Smooth muscle cell (in vitro differentiated cells): ENCODE measurements at regions not wholly inside any gene's neighbourhood (a gene's known extent, or its start where the extent isn't known, plus 50 kb on each side); places are given as distances from the start of the nearest gene placed in this dataset.

Source experiments
- DNase-seq: peaks from one replicate; lab custom pipeline; 2025; ENCODE audit not compliant: unreplicated experiment; lab: John Stamatoyannopoulos, UW
- H2AFZ ChIP-seq: fragments of 200-600 bp; sonication (generic); 2 replicates; pipeline ENCODE4 v1.6.0; 2016; ENCODE audit warnings: antibody characterized with exemption, low read depth, mild to moderate bottlenecking
- H3F3A ChIP-seq: fragments of 200-600 bp; sonication (generic); 2 replicates; pipeline ENCODE4 v1.6.0; 2017; ENCODE audit warnings: antibody characterized with exemption, low read depth
- H3K27ac ChIP-seq: fragments of 200-600 bp; sonication (generic); 2 replicates; pipeline ENCODE4 v1.5.1; 2016; ENCODE audit warnings: low read depth, mild to moderate bottlenecking
- H3K27me3 ChIP-seq: fragments of 200-600 bp; sonication (generic); 2 replicates; pipeline ENCODE4 v1.6.1; 2016; ENCODE audit warnings: low read depth, mild to moderate bottlenecking
- H3K36me3 ChIP-seq: fragments of 200-600 bp; sonication (generic); 2 replicates; pipeline ENCODE4 v1.5.1; 2016; ENCODE audit warnings: low read depth
- H3K4me1 ChIP-seq: fragments of 200-600 bp; sonication (generic); 2 replicates; pipeline ENCODE4 v1.5.1; 2016; ENCODE audit warnings: low read depth
- H3K4me2 ChIP-seq: fragments of 200-600 bp; sonication (generic); 2 replicates; pipeline ENCODE4 v1.6.0; 2016; ENCODE audit warnings: mild to moderate bottlenecking
- H3K4me3 ChIP-seq: fragments of 200-600 bp; sonication (generic); 2 replicates; pipeline ENCODE4 v1.5.1; 2016; ENCODE audit warnings: mild to moderate bottlenecking
- H3K79me2 ChIP-seq: fragments of 200-600 bp; sonication (generic); 2 replicates; pipeline ENCODE4 v1.6.0; 2016; ENCODE audit warnings: low read depth, mild to moderate bottlenecking
- H3K9ac ChIP-seq: fragments of 200-600 bp; sonication (generic); 2 replicates; pipeline ENCODE4 v1.6.0; 2016; ENCODE audit warnings: low read depth
- H3K9me3 ChIP-seq: fragments of 200-600 bp; sonication (generic); replicated peaks from 2 replicates; pipeline ENCODE4 v1.5.1; 2016; ENCODE audit warnings: low read depth
- H4K20me1 ChIP-seq: fragments of 200-600 bp; sonication (generic); 2 replicates; pipeline ENCODE4 v1.6.0; 2016; ENCODE audit warnings: low read depth
- WGBS: methylation state at CpG from one replicate; pipeline ENCODE4 v1.1.7; 2016; ENCODE audit warnings: low lambda C conversion rate; 5-methylcytosine and 5-hydroxymethylcytosine counted together
- TF ChIP-seq, protein P1 (sequence below): fragments of 200-600 bp; sonication (generic); IDR thresholded peaks from 2 replicates; pipeline ENCODE4 v1.5.1; 2017; ENCODE audit warnings: borderline replicate concordance, mild to moderate bottlenecking, antibody characterized with exemption; ENCODE audit not compliant: insufficient read depth, poor library complexity, severe bottlenecking

DNA sequence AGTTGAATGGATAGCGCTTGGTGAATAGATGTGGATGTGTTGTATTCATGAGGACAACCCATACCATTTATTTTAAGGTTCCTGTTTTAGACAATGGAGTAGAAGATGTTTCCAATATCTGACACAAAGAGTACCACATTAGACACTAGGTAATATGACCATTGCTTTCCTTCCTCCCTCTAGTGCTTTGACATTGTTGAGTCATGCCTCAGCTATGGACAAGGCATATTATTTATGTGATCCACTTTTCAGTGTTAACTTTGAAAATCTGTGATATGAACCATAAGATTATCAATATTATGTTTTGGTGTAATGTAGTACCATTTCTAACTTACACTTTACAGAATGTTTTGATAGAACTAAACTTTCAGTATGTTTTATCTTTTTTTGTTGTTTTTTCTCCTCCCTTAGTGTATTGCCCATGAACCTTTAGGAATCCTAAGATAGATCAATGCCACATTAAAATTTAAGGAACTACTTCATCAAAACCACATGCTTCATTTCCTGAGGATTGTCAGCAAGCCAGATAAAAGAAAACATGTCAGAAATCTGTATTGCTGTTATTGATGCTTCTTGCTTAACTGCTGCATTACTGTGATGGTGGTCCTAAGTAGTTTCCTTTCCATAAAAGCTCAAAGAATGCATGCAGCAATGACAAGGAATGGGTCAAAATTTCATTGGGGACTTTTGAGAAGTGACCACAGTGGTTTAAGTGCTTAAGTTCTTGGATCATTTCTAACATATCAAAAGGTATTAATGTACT is 105.0 kb downstream of the PCDH7 start:
- WGBS: 100% methylated on average over 1 of the region's 1 CpG
- Histone ChIP-seq H3K79me2 (peaks cover 8% of the 10 kb centered on the region), H3K4me2 (no peak overlapping the region), H4K20me1 (no peaks in the 10 kb centered on the region), H3K27me3 (no peaks in the 10 kb centered on the region), H3K4me1 (peaks cover 16% of the 10 kb centered on the region), H2AFZ (no peak overlapping the region), H3F3A (peaks cover 6% of the 10 kb centered on the region), H3K9me3 (no peaks in the 10 kb centered on the region), H3K27ac (no peak overlapping the region), H3K9ac (no peak overlapping the region), H3K36me3 (no peaks in the 10 kb centered on the region), H3K4me3 (no peak overlapping the region)
- DNase-seq: no peak
- TF ChIP-seq, protein P1, sequence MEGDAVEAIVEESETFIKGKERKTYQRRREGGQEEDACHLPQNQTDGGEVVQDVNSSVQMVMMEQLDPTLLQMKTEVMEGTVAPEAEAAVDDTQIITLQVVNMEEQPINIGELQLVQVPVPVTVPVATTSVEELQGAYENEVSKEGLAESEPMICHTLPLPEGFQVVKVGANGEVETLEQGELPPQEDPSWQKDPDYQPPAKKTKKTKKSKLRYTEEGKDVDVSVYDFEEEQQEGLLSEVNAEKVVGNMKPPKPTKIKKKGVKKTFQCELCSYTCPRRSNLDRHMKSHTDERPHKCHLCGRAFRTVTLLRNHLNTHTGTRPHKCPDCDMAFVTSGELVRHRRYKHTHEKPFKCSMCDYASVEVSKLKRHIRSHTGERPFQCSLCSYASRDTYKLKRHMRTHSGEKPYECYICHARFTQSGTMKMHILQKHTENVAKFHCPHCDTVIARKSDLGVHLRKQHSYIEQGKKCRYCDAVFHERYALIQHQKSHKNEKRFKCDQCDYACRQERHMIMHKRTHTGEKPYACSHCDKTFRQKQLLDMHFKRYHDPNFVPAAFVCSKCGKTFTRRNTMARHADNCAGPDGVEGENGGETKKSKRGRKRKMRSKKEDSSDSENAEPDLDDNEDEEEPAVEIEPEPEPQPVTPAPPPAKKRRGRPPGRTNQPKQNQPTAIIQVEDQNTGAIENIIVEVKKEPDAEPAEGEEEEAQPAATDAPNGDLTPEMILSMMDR: no peak

DNA sequence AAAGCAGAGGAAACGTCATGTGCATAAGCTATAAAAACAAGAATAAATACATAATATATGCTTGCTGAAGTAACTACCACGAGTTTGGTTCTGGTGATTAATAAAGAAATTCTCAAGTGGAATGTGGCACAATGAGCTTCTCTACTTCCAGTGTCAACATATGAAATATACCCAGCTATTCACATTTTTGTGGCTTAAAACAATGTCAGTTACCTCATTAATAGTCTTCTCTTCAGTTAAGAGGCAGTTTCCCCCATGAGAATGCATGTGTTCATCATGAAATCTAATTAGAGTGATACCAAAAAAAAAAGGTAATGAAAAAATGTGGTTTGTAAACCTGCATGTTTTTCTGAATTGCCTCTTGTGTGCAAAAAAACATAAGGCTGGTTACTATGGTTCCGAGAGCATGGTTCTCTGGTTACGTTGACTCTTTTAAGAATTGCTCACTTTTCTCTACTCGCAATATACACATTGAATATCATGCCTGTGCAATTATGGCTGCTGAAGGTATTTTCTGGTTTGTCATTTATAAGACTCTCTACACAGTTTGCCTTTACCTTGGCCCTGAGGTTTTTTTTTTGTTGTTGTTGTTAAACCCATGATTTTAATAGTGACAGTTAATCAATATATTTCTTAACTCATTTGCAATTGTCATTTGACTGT is 108.2 kb downstream of the PCDH7 start:
- Histone ChIP-seq H3K4me2 (peak overlapping the region; percentile 4), H3K27ac (peak overlapping the region; percentile 41), H3K9ac (peak overlapping the region; percentile 8), H3K4me1 (no peaks in the 10 kb centered on the region), H3F3A (no peaks in the 10 kb centered on the region), H3K27me3 (no peaks in the 10 kb centered on the region), H2AFZ (no peak overlapping the region), H3K36me3 (no peaks in the 10 kb centered on the region), H4K20me1 (no peaks in the 10 kb centered on the region), H3K9me3 (no peaks in the 10 kb centered on the region), H3K79me2 (peaks cover 20% of the 10 kb centered on the region), H3K4me3 (no peak overlapping the region)
- DNase-seq: no peak
- 73% methylated on average over 5 of the region's 5 CpGs for WGBS
- TF ChIP-seq, protein P1: no peak

DNA sequence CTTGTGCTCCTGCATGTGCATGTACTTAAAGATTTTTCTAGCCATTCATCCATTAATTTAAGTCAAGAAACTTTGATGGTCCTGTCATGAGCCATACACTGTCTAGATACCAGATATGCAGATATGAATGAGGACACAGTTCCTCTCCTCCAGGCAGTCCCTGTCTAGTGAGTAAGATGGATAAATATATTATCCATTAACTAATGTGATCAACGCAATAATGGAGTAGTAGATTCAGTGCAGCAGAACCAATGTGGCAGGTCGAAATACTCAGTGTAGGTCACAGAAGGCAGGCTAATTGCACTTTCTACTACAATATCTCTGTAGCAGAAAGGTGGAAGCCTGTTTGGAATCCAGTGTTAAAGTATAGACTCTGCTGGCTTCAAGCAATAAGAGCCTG is 112.5 kb downstream of the PCDH7 start:
- Histone ChIP-seq H3K79me2 (peaks cover 20% of the 10 kb centered on the region), H3K9me3 (no peaks in the 10 kb centered on the region), H3F3A (peaks cover 7% of the 10 kb centered on the region), H3K4me1 (peaks cover 12% of the 10 kb centered on the region), H3K4me3 (no peak overlapping the region), H3K9ac (no peak overlapping the region), H3K4me2 (no peak overlapping the region), H3K36me3 (no peaks in the 10 kb centered on the region), H4K20me1 (no peaks in the 10 kb centered on the region), H2AFZ (no peak overlapping the region), H3K27me3 (no peaks in the 10 kb centered on the region), H3K27ac (no peak overlapping the region)
- TF ChIP-seq, protein P1: no peak
- 83% methylated on average over 2 of the region's 2 CpGs for WGBS
- no peak for DNase-seq

DNA sequence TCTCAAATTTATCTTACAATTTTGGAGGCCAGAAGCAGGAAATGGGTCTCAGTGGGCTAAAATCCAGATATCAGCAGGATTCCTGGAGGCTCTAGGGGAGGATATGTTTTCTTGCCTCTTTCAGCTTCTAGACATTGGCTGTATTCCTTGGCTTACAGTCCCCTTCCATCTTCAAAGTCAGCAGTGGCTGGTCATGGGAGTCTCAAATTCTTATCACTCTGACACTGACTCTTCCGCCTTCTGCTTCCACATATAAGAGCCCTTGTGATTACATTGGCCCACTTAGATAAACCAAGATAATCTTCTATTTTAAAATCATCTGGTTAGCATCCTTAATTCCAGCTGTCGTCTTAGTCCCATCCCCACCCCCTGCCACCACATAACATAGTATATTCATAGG is 113.0 kb downstream of the PCDH7 start:
- Histone ChIP-seq H3K27ac (no peak overlapping the region), H3K9me3 (no peaks in the 10 kb centered on the region), H3K4me2 (no peak overlapping the region), H3K27me3 (no peaks in the 10 kb centered on the region), H2AFZ (no peak overlapping the region), H3K4me3 (no peak overlapping the region), H3F3A (peaks cover 11% of the 10 kb centered on the region), H3K36me3 (no peaks in the 10 kb centered on the region), H3K79me2 (peaks cover 20% of the 10 kb centered on the region), H3K4me1 (peaks cover 17% of the 10 kb centered on the region), H4K20me1 (no peaks in the 10 kb centered on the region), H3K9ac (no peak overlapping the region)
- WGBS: 21% methylated on average over 2 of the region's 2 CpGs
- DNase-seq: no peak
- TF ChIP-seq, protein P1: no peak
